HepG2 (cell line): ENCODE measurements at regions not wholly inside any gene's neighbourhood (a gene's known extent, or its start where the extent isn't known, plus 50 kb on each side); places are given as distances from the start of the nearest gene placed in this dataset.

Experiments used
- EZH2 ChIP-seq: conservative IDR thresholded peaks from 2 replicates; pipeline ENCODE4 v1.6.1; 2012; ENCODE audit warnings: mild to moderate bottlenecking, low read depth, low read length, moderate library complexity
- NRL ChIP-seq: sonication (generic); formaldehyde crosslinking; IDR thresholded peaks from 2 replicates; pipeline ENCODE4 v1.5.0; 2020; ENCODE audit warnings: missing genetic modification reagents, mild to moderate bottlenecking, moderate library complexity, borderline replicate concordance
- RFX5 ChIP-seq: IDR thresholded peaks from 2 replicates; pipeline ENCODE4 v1.6.1; 2011; ENCODE audit warnings: low read depth, low read length, improper control_type of control experiment
- ZBTB4 ChIP-seq: sonication (generic); formaldehyde crosslinking; IDR thresholded peaks from 2 replicates; pipeline ENCODE4 v1.4.0; 2020; ENCODE audit warnings: missing genetic modification reagents, mild to moderate bottlenecking, borderline replicate concordance

GRCh38 chr7:113175525-113176104 is 57.3 kb upstream of the SMIM30 start:
- TF ChIP-seq RFX5, result no peak
- TF ChIP-seq NRL (CRISPR knock-in tag), result no peak
- no peak for TF ChIP-seq ZBTB4
- TF ChIP-seq EZH2, result no peak
